A549 (cell line): ENCODE measurements at regions not wholly inside any gene's neighbourhood (a gene's known extent, or its start where the extent isn't known, plus 50 kb on each side); places are given as distances from the start of the nearest gene placed in this dataset.

Experiments used
- ATAC-seq, 2 experiments: fragments of 200-7000 bp in 1 of 2; fragments of >200 bp in 1 of 2; cut with Nextera tagmentation in 1 of 2; cut with Tn5 transposase in 1 of 2; 3 replicates each; pipeline versions ENCODE4 v1.8.0 to v1.9.1; 2018 to 2020; ENCODE audit warnings: mild to moderate bottlenecking in 1 of 2, moderate library complexity in 1 of 2
- CTCF ChIA-PET: fragments of 300-600 bp; sonication (Branson Sonifier 250); formaldehyde crosslinking; extraction: SDS; loops from one replicate; lab custom pipeline; 2021; ENCODE audit warnings: antibody characterized with exemption, inconsistent platforms; lab: Yijun Ruan, JAX
- POLR2A ChIA-PET: fragments of 350-600 bp; formaldehyde crosslinking; extraction: SDS; loops from one replicate; lab custom pipeline; 2021; ENCODE audit warnings: antibody characterized with exemption, inconsistent platforms; lab: Yijun Ruan, JAX
- DNase-seq, 2 experiments: peaks; one replicate each; pipeline versions ENCODE4 v3.0.0 to v3.0.0-alpha.2; 2011 to 2016; ENCODE audit warnings: low read depth in 1 of 2, low spot score in 1 of 2
- FAIRE-seq: peaks from 2 replicates; lab custom pipeline; 2011; peaks lifted over from hg19 to GRCh38; lab: Jason Lieb, UNC
- H3K27ac ChIP-seq, 2 experiments: fragments of >200 bp; sonication (Bioruptor Twin); formaldehyde crosslinking; 3 replicates each; pipeline ENCODE4 v1.5.1; 2016 to 2017
- H3K4me1 ChIP-seq: fragments of >200 bp; sonication (Bioruptor Twin); formaldehyde crosslinking; 3 replicates; pipeline ENCODE4 v1.6.1; 2016
- H3K4me2 ChIP-seq: fragments of >200 bp; sonication (Bioruptor Twin); formaldehyde crosslinking; 3 replicates; pipeline ENCODE4 v1.6.1; 2016
- H3K4me3 ChIP-seq: fragments of >200 bp; sonication (Bioruptor Twin); formaldehyde crosslinking; 3 replicates; pipeline ENCODE4 v1.5.1; 2016
- H3K9me3 ChIP-seq: fragments of >200 bp; sonication (Bioruptor Twin); formaldehyde crosslinking; 3 replicates; pipeline ENCODE4 v1.6.1; 2016
- CEBPB ChIP-seq, 2 experiments: fragments of >200 bp in 1 of 2; sonication (Bioruptor Twin) in 1 of 2; formaldehyde crosslinking in 1 of 2; IDR thresholded peaks; 2 replicates each; pipeline ENCODE4 v1.6.1; 2012 to 2016
- CTCF ChIP-seq: fragments of >200 bp; sonication (Bioruptor Twin); formaldehyde crosslinking; IDR thresholded peaks from 3 replicates; pipeline ENCODE4 v1.5.1; 2016
- ELK1 ChIP-seq: fragments of 150-350 bp; IDR thresholded peaks from 2 replicates; pipeline ENCODE4 v1.6.1; 2014; ENCODE audit warnings: low read depth, mild to moderate bottlenecking, low read length
- EP300 ChIP-seq, 2 experiments: fragments of >200 bp; sonication (Bioruptor Twin); formaldehyde crosslinking; IDR thresholded peaks; 2 replicates in 1 of 2; 3 replicates in 1 of 2; pipeline ENCODE4 v1.6.1; 2016 to 2017
- GATA3 ChIP-seq: IDR thresholded peaks from 2 replicates; pipeline ENCODE4 v1.6.1; 2012; ENCODE audit warnings: borderline replicate concordance
- HOXB5 ChIP-seq: fragments of 250-450 bp; sonication (Bioruptor Pico); IDR thresholded peaks from 2 replicates; pipeline ENCODE4 v1.5.0; 2020; ENCODE audit warnings: mild to moderate bottlenecking, moderate library complexity
- JUN ChIP-seq, 2 experiments: fragments of >200 bp; sonication (Bioruptor Twin); formaldehyde crosslinking; IDR thresholded peaks; 2 replicates in 1 of 2; 3 replicates in 1 of 2; pipeline ENCODE4 v1.6.1; 2016 to 2017
- MAFK ChIP-seq: fragments of 450-650 bp; IDR thresholded peaks from 2 replicates; pipeline ENCODE4 v1.6.1; 2014; ENCODE audit not compliant: partially characterized antibody
- MAZ ChIP-seq: fragments of 150-350 bp; IDR thresholded peaks from 2 replicates; pipeline ENCODE4 v1.6.1; 2014; ENCODE audit warnings: antibody characterized with exemption, low read depth, low read length, borderline replicate concordance
- MYC ChIP-seq: IDR thresholded peaks from 2 replicates; pipeline ENCODE4 v1.6.1; 2012; ENCODE audit warnings: mild to moderate bottlenecking, inconsistent platforms, low read length, improper control_type of control experiment, borderline replicate concordance
- RAD21 ChIP-seq, 2 experiments: fragments of >200 bp in 1 of 2; sonication (Bioruptor Twin) in 1 of 2; formaldehyde crosslinking in 1 of 2; IDR thresholded peaks in 1 of 2; conservative IDR thresholded peaks in 1 of 2; 2 replicates in 1 of 2; 3 replicates in 1 of 2; pipeline ENCODE4 v1.6.1; 2012 to 2018; ENCODE audit warnings: inconsistent platforms in 1 of 2
- RCOR1 ChIP-seq: fragments of 150-350 bp; IDR thresholded peaks from 2 replicates; pipeline ENCODE4 v1.6.1; 2014; ENCODE audit warnings: antibody characterized with exemption, low read length, low read depth
- REST ChIP-seq: fragments of 200-600 bp; sonication (generic); IDR thresholded peaks from 2 replicates; pipeline ENCODE4 v1.6.1; 2016; ENCODE audit warnings: antibody characterized with exemption, mild to moderate bottlenecking, moderate library complexity
- RFX5 ChIP-seq: fragments of 450-650 bp; IDR thresholded peaks from 2 replicates; pipeline ENCODE4 v1.7.1; 2014; ENCODE audit warnings: antibody characterized with exemption, mild to moderate bottlenecking, moderate library complexity
- SMC3 ChIP-seq: fragments of >200 bp; sonication (Bioruptor Twin); formaldehyde crosslinking; IDR thresholded peaks from 3 replicates; pipeline ENCODE4 v1.6.1; 2018; ENCODE audit warnings: inconsistent platforms
- TFCP2L1 ChIP-seq: fragments of 250-450 bp; sonication (Bioruptor Pico); IDR thresholded peaks from 2 replicates; pipeline ENCODE4 v1.5.0; 2021; ENCODE audit warnings: mild to moderate bottlenecking
- WGBS: methylation state at CpG from one replicate; pipeline ENCODE4 v1.1.6; 2017; ENCODE audit errors: missing lambda C conversion rate; 5-methylcytosine and 5-hydroxymethylcytosine counted together
- TF ChIP-seq, protein P1 (sequence below): IDR thresholded peaks from 2 replicates; pipeline ENCODE4 v1.6.1; 2012
- TF ChIP-seq, protein P2 (sequence below): IDR thresholded peaks from 2 replicates; pipeline ENCODE4 v1.6.1; 2012

GRCh38 chr13:47298506-47298905 is 401.7 kb upstream of the HTR2A start (continued):
- TF ChIP-seq CTCF, result no peak
- no peak for TF ChIP-seq MAZ
- no peak for TF ChIP-seq RCOR1
- TF ChIP-seq JUN (IDR thresholded peaks at IDR 0.05), result no peak
- no peak for TF ChIP-seq SMC3
- no peak for TF ChIP-seq HOXB5 (CRISPR knock-in tag)
- no peak for TF ChIP-seq TFCP2L1 (CRISPR knock-in tag)
- TF ChIP-seq, all 56 proteins: peak for 0

GRCh38 chr13:47294691-47295090 is 397.8 kb upstream of the HTR2A start:
- FAIRE-seq (no peak), ATAC-seq (no peak), DNase-seq (no peak)
- Histone ChIP-seq H3K4me2 (no peak overlapping the region), H3K9me3 (no peaks in the 10 kb centered on the region), H3K4me3 (no peak overlapping the region), H3K4me1 (no peaks in the 10 kb centered on the region), H3K27ac (no peak overlapping the region)
- WGBS, result 2% methylated on average over 3 of the region's 3 CpGs
- no peak for TF ChIP-seq EP300 (IDR thresholded peaks at IDR 0.05)
- no peak for TF ChIP-seq REST
- TF ChIP-seq RAD21 (conservative IDR thresholded peaks at IDR 0.05 in 1 of 2, IDR thresholded peaks at IDR 0.05 in 1 of 2), result no peak
- no peak for TF ChIP-seq ELK1
- no peak for TF ChIP-seq RFX5
- TF ChIP-seq, protein P1, sequence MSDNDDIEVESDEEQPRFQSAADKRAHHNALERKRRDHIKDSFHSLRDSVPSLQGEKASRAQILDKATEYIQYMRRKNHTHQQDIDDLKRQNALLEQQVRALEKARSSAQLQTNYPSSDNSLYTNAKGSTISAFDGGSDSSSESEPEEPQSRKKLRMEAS, result no peak
- TF ChIP-seq, protein P2, sequence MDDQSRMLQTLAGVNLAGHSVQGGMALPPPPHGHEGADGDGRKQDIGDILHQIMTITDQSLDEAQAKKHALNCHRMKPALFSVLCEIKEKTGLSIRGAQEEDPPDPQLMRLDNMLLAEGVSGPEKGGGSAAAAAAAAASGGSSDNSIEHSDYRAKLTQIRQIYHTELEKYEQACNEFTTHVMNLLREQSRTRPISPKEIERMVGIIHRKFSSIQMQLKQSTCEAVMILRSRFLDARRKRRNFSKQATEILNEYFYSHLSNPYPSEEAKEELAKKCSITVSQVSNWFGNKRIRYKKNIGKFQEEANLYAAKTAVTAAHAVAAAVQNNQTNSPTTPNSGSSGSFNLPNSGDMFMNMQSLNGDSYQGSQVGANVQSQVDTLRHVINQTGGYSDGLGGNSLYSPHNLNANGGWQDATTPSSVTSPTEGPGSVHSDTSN, result no peak
- no peak for TF ChIP-seq MYC
- no peak for TF ChIP-seq GATA3
- no peak for TF ChIP-seq MAFK
- TF ChIP-seq RCOR1, result no peak
- TF ChIP-seq CEBPB (IDR thresholded peaks at IDR 0.05), result no peak
- POLR2A ChIA-PET, result no interaction called here
- CTCF ChIA-PET, result no interaction called here
